ENCODE measurements at regions not wholly inside any gene's neighbourhood (a gene's known extent, or its start where the extent isn't known, plus 50 kb on each side); places are given as distances from the start of the nearest gene placed in this dataset.

DNA sequence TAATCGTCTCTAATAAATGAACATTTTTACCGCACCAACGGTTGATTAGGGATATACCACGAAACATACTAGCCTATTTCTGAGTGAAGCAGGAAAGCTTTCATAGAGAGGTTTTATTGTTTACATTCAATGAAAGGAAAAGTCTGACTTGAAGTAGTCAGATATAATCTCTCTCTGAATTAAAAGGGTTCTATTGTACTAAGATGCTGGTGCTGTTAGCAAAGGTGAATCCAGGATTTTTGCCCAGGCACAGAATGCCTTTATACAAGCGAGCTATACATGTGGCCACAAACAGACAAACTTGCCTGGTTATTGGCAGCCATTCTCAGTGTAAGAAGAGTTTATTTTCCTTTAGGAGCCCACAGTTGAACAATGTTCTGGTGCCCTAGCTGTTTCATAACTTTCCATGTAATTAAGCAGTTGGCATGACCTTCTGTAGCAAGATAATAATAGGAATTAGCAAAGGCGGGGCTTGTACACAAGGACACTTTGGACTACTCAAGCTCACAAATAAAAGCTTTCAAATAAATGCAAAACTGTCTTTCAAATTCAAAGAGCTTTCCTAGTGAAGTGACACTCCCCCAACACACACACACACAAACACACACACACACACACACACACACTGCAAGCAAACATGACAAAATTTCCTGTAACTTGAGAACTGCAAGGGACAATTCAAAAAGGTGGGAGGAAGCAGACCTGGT is 198.7 kb upstream of the MAP3K1 start:
- 95% methylated on average over 6 of the region's 6 CpGs for WGBS
- H3K9me3 ChIP-seq (ENCODE audit: insufficient read depth, low read depth, low read length): peaks cover 19% of the 10 kb centered on the region
- no peak overlapping the region for H3K27ac ChIP-seq (ENCODE audit: low read depth, low read length)

DNA sequence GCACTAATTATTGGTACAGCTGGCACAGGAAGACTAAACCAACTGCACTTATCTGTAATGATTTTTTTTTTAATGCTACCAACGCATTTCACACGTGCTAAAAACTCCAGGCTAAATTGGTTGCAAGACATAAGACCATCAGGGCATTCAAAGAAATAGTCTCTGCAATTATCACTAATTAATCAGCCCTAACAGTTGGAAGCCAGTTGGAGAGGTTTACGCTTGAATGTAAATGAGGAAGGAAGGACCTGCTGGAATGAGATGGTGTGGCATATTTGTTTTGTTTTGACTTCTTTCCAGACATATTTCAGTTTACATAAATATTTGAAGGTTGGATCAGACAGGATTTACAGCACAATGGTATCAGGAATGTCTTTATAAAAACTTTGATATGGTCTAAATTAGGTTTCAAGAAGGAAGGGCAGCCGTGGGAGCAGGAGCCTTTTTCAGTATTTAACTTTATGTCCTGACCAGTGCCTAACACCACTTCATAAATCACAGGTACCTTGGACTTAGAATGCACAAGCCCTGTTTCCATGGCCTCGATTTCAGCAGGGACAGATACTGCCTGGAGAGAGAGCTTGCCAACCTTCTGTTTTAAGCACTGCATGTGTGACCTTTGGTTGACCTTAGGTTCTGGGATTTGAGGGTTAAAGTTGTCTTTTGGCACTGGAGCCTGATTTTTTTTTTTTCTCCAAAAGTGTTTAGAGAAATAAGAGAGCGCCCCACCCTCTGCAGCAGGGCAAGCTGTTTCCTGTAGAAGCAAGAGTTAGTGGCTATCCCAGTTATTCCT is 199.8 kb upstream of the MAP3K1 start:
- WGBS: 67% methylated on average over 6 of the region's 6 CpGs

More for the DNA sequence above, 198.7 kb upstream of the MAP3K1 start:
- Histone ChIP-seq H3K4me3 (ENCODE audit: low read length) (no peak overlapping the region), H3K4me1 (ENCODE audit: insufficient read depth, low read length) (peaks cover 24% of the 10 kb centered on the region), H3K27me3 (ENCODE audit: insufficient read depth, low read length) (no peaks in the 10 kb centered on the region), H3K9ac (ENCODE audit: low read depth, low read length) (no peak overlapping the region), H3K36me3 (ENCODE audit: insufficient read depth, low read length) (no peaks in the 10 kb centered on the region)

DNA sequence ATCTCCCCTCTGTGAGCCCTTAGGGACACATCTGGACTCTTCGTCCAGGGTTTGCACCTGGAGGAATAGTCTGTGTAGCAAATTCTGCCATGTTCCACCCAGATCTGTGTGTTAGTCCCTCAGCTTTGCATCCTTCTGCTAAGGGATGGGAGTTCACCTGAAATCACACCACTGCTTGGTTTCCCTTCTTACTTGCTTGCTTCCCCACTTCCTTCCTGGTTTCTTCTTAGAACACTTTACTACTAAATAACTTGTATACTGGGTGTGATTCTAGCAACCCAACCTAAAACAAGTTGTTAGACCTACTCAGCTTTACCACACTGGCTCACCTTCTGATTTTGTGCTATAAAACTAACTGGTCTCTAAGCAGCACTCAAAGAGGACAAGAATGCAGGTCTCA is 202.6 kb upstream of the MAP3K1 start:
- Histone ChIP-seq H3K4me1 (ENCODE audit: insufficient read depth, low read length) (peaks cover 34% of the 10 kb centered on the region), H3K27me3 (ENCODE audit: insufficient read depth, low read length) (no peaks in the 10 kb centered on the region), H3K9ac (ENCODE audit: low read depth, low read length) (no peak overlapping the region), H3K9me3 (ENCODE audit: insufficient read depth, low read depth, low read length) (peaks cover 8% of the 10 kb centered on the region), H3K36me3 (ENCODE audit: insufficient read depth, low read length) (no peaks in the 10 kb centered on the region), H3K4me3 (ENCODE audit: low read length) (no peak overlapping the region), H3K27ac (ENCODE audit: low read depth, low read length) (no peak overlapping the region)
- 97% methylated on average over 1 of the region's 1 CpG for WGBS

More for the DNA sequence above, 199.8 kb upstream of the MAP3K1 start:
- H3K4me1 ChIP-seq (ENCODE audit: insufficient read depth, low read length): peaks cover 24% of the 10 kb centered on the region
- H3K9me3 ChIP-seq (ENCODE audit: insufficient read depth, low read depth, low read length): peaks cover 19% of the 10 kb centered on the region
- no peak overlapping the region for H3K9ac ChIP-seq (ENCODE audit: low read depth, low read length)
- no peak overlapping the region for H3K4me3 ChIP-seq (ENCODE audit: low read length)
- no peaks in the 10 kb centered on the region for H3K36me3 ChIP-seq (ENCODE audit: insufficient read depth, low read length)
- H3K27ac ChIP-seq (ENCODE audit: low read depth, low read length): peak overlapping the region; percentile 6; the same call in 1 of the 2 replicates
- no peaks in the 10 kb centered on the region for H3K27me3 ChIP-seq (ENCODE audit: insufficient read depth, low read length)

DNA sequence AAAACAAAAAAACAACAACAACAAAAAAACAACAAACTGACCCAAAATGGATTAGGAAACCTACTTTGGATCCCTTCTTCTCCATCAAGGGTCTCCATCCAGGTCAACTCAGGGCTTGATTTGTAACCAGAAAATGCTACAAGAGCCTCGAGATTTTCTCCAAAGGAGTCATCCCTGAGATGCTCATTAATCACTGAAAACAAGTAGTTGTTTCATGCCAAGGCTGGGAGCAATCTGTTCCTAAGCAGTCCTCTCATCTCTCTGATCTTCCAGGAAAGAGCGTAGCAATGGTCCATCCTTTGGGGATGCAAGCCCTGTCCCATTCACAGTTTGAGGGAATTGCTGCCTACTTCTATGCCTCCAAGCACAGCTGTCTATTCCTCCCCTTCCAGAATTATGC is 203.0 kb upstream of the MAP3K1 start:
- WGBS: 94% methylated on average over 2 of the region's 2 CpGs
- no peak overlapping the region for H3K9ac ChIP-seq (ENCODE audit: low read depth, low read length)
- H3K27ac ChIP-seq (ENCODE audit: low read depth, low read length): no peak overlapping the region
- no peak overlapping the region for H3K4me3 ChIP-seq (ENCODE audit: low read length)
- H3K4me1 ChIP-seq (ENCODE audit: insufficient read depth, low read length): peaks cover 37% of the 10 kb centered on the region
- peaks cover 4% of the 10 kb centered on the region for H3K9me3 ChIP-seq (ENCODE audit: insufficient read depth, low read depth, low read length)
- no peaks in the 10 kb centered on the region for H3K36me3 ChIP-seq (ENCODE audit: insufficient read depth, low read length)
- H3K27me3 ChIP-seq (ENCODE audit: insufficient read depth, low read length): no peaks in the 10 kb centered on the region

- peaks cover 2% of the 10 kb centered on the region; the same call in 1 of the 2 replicates for H3K9me3 ChIP-seq (ENCODE audit: insufficient read depth, low read depth, low read length)
- H3K4me1 ChIP-seq (ENCODE audit: insufficient read depth, low read length): peaks cover 26% of the 10 kb centered on the region
- no peak overlapping the region for H3K4me3 ChIP-seq (ENCODE audit: low read length)
- no peaks in the 10 kb centered on the region for H3K27me3 ChIP-seq (ENCODE audit: insufficient read depth, low read length)
- no peak overlapping the region for H3K9ac ChIP-seq (ENCODE audit: low read depth, low read length)
- 74% methylated on average over 4 of the region's 4 CpGs for WGBS
- no peaks in the 10 kb centered on the region for H3K36me3 ChIP-seq (ENCODE audit: insufficient read depth, low read length)
- no peak overlapping the region for H3K27ac ChIP-seq (ENCODE audit: low read depth, low read length)
Observed at GRCh38 chr5:56610093-56610698, 205.2 kb upstream of the MAP3K1 start.

- Histone ChIP-seq H3K4me1 (ENCODE audit: insufficient read depth, low read length) (peaks cover 18% of the 10 kb centered on the region), H3K27me3 (ENCODE audit: insufficient read depth, low read length) (no peaks in the 10 kb centered on the region), H3K9me3 (ENCODE audit: insufficient read depth, low read depth, low read length) (peaks cover 2% of the 10 kb centered on the region; the same call in 1 of the 2 replicates), H3K9ac (ENCODE audit: low read depth, low read length) (no peak overlapping the region), H3K36me3 (ENCODE audit: insufficient read depth, low read length) (no peaks in the 10 kb centered on the region), H3K27ac (ENCODE audit: low read depth, low read length) (0 out of 2 replicates have a peak overlapping the region, but pooled peaks have one; percentile 15), H3K4me3 (ENCODE audit: low read length) (no peak overlapping the region)
- 78% methylated on average over 5 of the region's 6 CpGs for WGBS
Observed at GRCh38 chr5:56608217-56608925, 207.0 kb upstream of the MAP3K1 start.

DNA sequence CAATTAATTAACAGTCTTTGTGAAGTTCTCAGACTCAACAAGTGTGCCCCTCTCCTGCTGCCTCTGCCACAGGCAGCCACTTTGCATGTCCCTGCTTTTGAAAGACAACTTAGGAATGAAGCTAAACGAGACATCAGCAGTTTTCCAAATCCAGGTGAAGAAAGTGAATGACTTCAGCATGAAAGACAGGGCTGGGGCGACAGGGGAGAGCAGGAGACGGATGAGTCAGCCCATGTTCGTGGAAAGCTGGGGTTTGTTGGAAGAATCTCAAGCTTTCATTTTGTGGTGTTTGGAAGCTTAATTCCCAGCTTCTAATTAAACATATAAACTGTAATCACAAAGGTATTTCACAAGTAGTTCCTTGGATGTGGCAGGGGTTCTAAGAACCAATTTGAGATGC is 207.8 kb upstream of the MAP3K1 start:
- H3K4me3 ChIP-seq (ENCODE audit: low read length): no peak overlapping the region
- no peak overlapping the region; the same call in 1 of the 2 replicates for H3K9ac ChIP-seq (ENCODE audit: low read depth, low read length)
- no peak overlapping the region for H3K27ac ChIP-seq (ENCODE audit: low read depth, low read length)
- H3K36me3 ChIP-seq (ENCODE audit: insufficient read depth, low read length): no peaks in the 10 kb centered on the region
- no peaks in the 10 kb centered on the region for H3K27me3 ChIP-seq (ENCODE audit: insufficient read depth, low read length)
- whole genome bisulfite sequencing: 32% methylated on average over 4 of the region's 4 CpGs
- H3K9me3 ChIP-seq (ENCODE audit: insufficient read depth, low read depth, low read length): peaks cover 2% of the 10 kb centered on the region; the same call in 1 of the 2 replicates
- H3K4me1 ChIP-seq (ENCODE audit: insufficient read depth, low read length): peaks cover 18% of the 10 kb centered on the region

- Histone ChIP-seq H3K36me3 (ENCODE audit: insufficient read depth, low read length) (no peaks in the 10 kb centered on the region), H3K27ac (ENCODE audit: low read depth, low read length) (no peak overlapping the region), H3K9ac (ENCODE audit: low read depth, low read length) (no peak overlapping the region), H3K4me3 (ENCODE audit: low read length) (no peak overlapping the region), H3K9me3 (ENCODE audit: insufficient read depth, low read depth, low read length) (peaks cover 2% of the 10 kb centered on the region; the same call in 1 of the 2 replicates), H3K4me1 (ENCODE audit: insufficient read depth, low read length) (peaks cover 18% of the 10 kb centered on the region), H3K27me3 (ENCODE audit: insufficient read depth, low read length) (no peaks in the 10 kb centered on the region)
- WGBS: 65% methylated on average over 4 of the region's 4 CpGs
Observed at GRCh38 chr5:56607074-56607473, 208.3 kb upstream of the MAP3K1 start.

DNA sequence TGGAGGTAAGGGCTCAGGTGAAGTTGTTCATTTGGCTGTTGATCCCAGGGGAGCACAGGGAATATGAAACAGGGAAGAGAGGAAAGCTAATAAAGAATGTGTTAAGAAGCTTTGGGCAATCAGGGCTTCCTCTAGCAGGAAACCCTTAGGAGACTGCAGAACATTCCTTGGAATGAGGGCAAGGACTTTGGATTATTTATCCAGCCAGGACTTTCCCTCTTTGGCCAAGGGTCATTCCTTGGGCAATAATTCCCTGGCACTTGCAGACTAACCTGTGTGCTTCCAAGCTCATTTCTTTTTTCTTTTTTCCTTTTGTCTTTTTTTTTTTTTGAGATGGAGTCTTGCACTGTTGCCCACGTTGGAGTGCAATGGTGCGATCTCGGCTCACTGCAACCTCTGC is 209.2 kb upstream of the MAP3K1 start:
- no peak overlapping the region for H3K4me3 ChIP-seq (ENCODE audit: low read length)
- H3K36me3 ChIP-seq (ENCODE audit: insufficient read depth, low read length): no peaks in the 10 kb centered on the region
- no peak overlapping the region for H3K27ac ChIP-seq (ENCODE audit: low read depth, low read length)
- H3K4me1 ChIP-seq (ENCODE audit: insufficient read depth, low read length): peaks cover 18% of the 10 kb centered on the region
- no peak overlapping the region for H3K9ac ChIP-seq (ENCODE audit: low read depth, low read length)
- H3K9me3 ChIP-seq (ENCODE audit: insufficient read depth, low read depth, low read length): no peaks in the 10 kb centered on the region
- H3K27me3 ChIP-seq (ENCODE audit: insufficient read depth, low read length): no peaks in the 10 kb centered on the region
- WGBS: 74% methylated on average over 3 of the region's 3 CpGs

- Histone ChIP-seq H3K9me3 (ENCODE audit: insufficient read depth, low read depth, low read length) (no peaks in the 10 kb centered on the region), H3K9ac (ENCODE audit: low read depth, low read length) (no peak overlapping the region)
- WGBS: 98% methylated on average over 5 of the region's 5 CpGs
Observed at GRCh38 chr5:56605231-56605630, 210.1 kb upstream of the MAP3K1 start.

More at GRCh38 chr5:56605231-56605630, 210.1 kb upstream of the MAP3K1 start:
- Histone ChIP-seq H3K27me3 (ENCODE audit: insufficient read depth, low read length) (no peaks in the 10 kb centered on the region), H3K27ac (ENCODE audit: low read depth, low read length) (no peak overlapping the region), H3K4me1 (ENCODE audit: insufficient read depth, low read length) (peaks cover 18% of the 10 kb centered on the region), H3K36me3 (ENCODE audit: insufficient read depth, low read length) (no peaks in the 10 kb centered on the region), H3K4me3 (ENCODE audit: low read length) (no peak overlapping the region)

Data from HUES64 (cell line).